Testis (tissue), 2 donors: ENCODE measurements at regions not wholly inside any gene's neighbourhood (a gene's known extent, or its start where the extent isn't known, plus 50 kb on each side); places are given as distances from the start of the nearest gene placed in this dataset.

Experiments
- DNase-seq: peaks from one replicate; pipeline ENCODE4 v3.0.0-alpha.2; 2019
- H3K27ac ChIP-seq, 2 donors: fragments of 200-600 bp; sonication (generic); one replicate each; pipeline ENCODE4 v1.5.1; 2019
- H3K27me3 ChIP-seq: fragments of 200-600 bp; sonication (generic); one replicate; pipeline ENCODE4 v1.5.1; 2019
- H3K36me3 ChIP-seq: fragments of 200-600 bp; sonication (generic); one replicate; pipeline ENCODE4 v1.5.1; 2017; ENCODE audit warnings: low read depth; ENCODE audit errors: missing control alignments
- H3K4me1 ChIP-seq: fragments of 200-600 bp; sonication (generic); one replicate; pipeline ENCODE4 v1.5.1; 2019
- H3K4me3 ChIP-seq, 2 donors: fragments of 200-600 bp; sonication (generic); one replicate each; pipeline ENCODE4 v1.5.1; 2017 to 2019
- H3K9me3 ChIP-seq: fragments of 200-600 bp; sonication (generic); one replicate; pipeline ENCODE4 v1.5.1; 2017
- POLR2A ChIP-seq: fragments of 450-650 bp; IDR thresholded peaks from one replicate; pipeline ENCODE4 v1.6.1; 2017; ENCODE audit warnings: antibody characterized with exemption, mild to moderate bottlenecking, moderate library complexity
- WGBS, 2 donors: methylation state at CpG; one replicate each; pipeline ENCODE4 v1.1.5; 2018; 5-methylcytosine and 5-hydroxymethylcytosine counted together
- intact Hi-C: fragments of 100-400 bp; cut with DNase I; formaldehyde crosslinking; loops from one replicate; pipeline ENCODE4 v1.15.1; 2023; ENCODE audit warnings: low total_unique reads
- TF ChIP-seq, protein P1 (sequence below), 3 experiments: fragments of 450-650 bp in 2 of 3; fragments of 200-600 bp in 1 of 3; sonication (generic) in 1 of 3; IDR thresholded peaks; one replicate each; pipeline ENCODE4 v1.5.1; 2016 to 2019; ENCODE audit warnings: antibody characterized with exemption in 3 of 3, mild to moderate bottlenecking in 2 of 3, moderate library complexity in 1 of 3

DNA sequence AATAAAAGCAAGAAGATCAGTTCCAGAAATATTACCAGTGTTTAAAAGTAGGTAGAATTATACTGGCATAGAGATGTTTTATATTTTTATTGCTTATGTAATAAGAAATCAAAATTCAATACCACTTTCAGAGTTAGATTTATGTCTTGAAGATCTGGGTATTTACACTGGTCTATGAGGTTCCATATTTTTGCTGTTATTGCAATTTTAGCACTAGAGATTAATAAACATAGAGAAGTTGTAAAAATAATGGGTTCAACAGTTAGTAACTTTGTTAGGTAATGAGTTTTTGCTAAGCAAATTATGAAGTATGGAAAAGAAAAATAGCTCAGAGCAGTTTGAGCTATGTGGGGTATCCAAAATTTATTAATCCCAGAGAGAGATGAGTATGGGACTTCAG is 188.1 kb downstream of the SYT10 start:
- H3K36me3 ChIP-seq, result no peaks in the 10 kb centered on the region
- H3K27me3 ChIP-seq, result no peaks in the 10 kb centered on the region
- no peaks in the 10 kb centered on the region for H3K9me3 ChIP-seq
- DNase-seq, result no peak
- H3K4me1 ChIP-seq, result no peaks in the 10 kb centered on the region
- TF ChIP-seq POLR2A, result no peak
- TF ChIP-seq, protein P1, sequence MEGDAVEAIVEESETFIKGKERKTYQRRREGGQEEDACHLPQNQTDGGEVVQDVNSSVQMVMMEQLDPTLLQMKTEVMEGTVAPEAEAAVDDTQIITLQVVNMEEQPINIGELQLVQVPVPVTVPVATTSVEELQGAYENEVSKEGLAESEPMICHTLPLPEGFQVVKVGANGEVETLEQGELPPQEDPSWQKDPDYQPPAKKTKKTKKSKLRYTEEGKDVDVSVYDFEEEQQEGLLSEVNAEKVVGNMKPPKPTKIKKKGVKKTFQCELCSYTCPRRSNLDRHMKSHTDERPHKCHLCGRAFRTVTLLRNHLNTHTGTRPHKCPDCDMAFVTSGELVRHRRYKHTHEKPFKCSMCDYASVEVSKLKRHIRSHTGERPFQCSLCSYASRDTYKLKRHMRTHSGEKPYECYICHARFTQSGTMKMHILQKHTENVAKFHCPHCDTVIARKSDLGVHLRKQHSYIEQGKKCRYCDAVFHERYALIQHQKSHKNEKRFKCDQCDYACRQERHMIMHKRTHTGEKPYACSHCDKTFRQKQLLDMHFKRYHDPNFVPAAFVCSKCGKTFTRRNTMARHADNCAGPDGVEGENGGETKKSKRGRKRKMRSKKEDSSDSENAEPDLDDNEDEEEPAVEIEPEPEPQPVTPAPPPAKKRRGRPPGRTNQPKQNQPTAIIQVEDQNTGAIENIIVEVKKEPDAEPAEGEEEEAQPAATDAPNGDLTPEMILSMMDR (IDR thresholded peaks at IDR 0.05), result no peak
- H3K4me3 ChIP-seq, result no peak overlapping the region
- intact Hi-C loops, result no loop called here
- H3K27ac ChIP-seq, result no peak overlapping the region

DNA sequence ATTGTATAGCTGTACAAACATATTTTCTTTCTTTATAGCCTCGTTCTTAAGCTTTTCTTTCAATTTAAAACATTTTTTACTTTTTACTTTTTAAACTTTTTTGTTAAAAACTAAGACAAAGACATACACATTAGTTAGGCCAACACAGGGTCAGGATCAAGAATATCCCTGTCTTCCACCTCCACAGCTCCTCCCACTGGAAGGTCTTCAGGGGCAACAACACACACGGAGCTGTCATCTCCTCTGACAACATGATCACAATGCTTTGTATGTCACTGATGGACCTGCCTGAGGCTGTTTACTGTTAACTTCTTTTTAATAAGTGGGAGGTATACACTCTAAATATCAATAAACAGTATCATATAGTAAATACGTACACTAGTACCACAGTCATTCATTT is 191.3 kb downstream of the SYT10 start:
- H3K27ac ChIP-seq, result no peak overlapping the region
- intact Hi-C loops, result no loop called here
- no peaks in the 10 kb centered on the region for H3K27me3 ChIP-seq
- no peaks in the 10 kb centered on the region for H3K9me3 ChIP-seq
- WGBS, 2 donors, result 73 to 74% methylated on average over 3 of the region's 3 CpGs
- no peaks in the 10 kb centered on the region for H3K36me3 ChIP-seq
- TF ChIP-seq, protein P1 (IDR thresholded peaks at IDR 0.05), result no peak
- no peak for TF ChIP-seq POLR2A
- H3K4me1 ChIP-seq, result no peaks in the 10 kb centered on the region
- DNase-seq, result no peak
- H3K4me3 ChIP-seq, result no peak overlapping the region

DNA sequence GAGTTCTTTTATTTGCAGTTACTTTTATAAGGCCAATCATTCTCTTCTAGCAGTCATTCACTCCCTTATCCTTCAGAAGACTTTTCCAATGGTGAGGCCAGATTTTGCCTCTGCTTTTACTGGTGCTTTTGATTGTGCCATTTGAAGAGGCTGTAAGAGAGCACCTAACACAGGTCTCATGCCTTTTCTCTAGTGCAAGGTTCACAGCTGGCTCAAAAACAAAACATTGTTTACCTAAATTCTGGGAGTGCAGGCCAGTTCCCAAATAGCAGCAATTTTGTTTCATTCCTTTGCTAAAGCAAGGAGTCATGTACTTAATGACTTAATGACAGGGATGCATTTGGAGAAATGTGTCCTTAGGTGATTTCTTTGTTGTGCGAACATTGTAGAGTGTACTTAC is 192.0 kb downstream of the SYT10 start:
- TF ChIP-seq POLR2A, result no peak
- Histone ChIP-seq H3K27me3 (no peaks in the 10 kb centered on the region), H3K9me3 (no peaks in the 10 kb centered on the region), H3K36me3 (no peaks in the 10 kb centered on the region), H3K4me3 (no peak overlapping the region), H3K4me1 (no peaks in the 10 kb centered on the region), H3K27ac (no peak overlapping the region)
- WGBS, 2 donors, result 91 to 100% methylated on average over 1 of the region's 1 CpG
- DNase-seq, result no peak
- intact Hi-C loops, result no loop called here

DNA sequence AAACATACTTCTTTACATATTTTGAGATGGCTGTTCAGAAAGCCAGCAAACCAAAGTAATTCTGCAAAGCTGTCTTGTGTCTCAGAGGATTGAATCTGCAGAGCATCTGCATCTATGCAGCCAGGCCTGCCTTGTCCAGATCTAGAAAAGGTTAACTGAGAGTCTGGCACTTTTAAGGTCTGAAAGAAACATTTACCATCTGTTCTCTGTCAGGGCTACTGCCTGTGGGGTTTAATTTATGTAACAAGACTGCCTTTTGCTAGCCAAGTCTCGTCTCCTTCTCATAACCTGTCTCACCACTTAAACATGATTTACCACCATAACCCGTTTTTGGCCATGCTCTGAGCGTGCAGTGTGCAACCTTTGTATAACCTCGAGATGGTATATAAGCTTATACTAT is 194.2 kb downstream of the SYT10 start:
- H3K9me3 ChIP-seq, result no peaks in the 10 kb centered on the region
- H3K27me3 ChIP-seq, result no peaks in the 10 kb centered on the region
- DNase-seq, result no peak
- H3K4me3 ChIP-seq, result no peak overlapping the region
- TF ChIP-seq, protein P1 (IDR thresholded peaks at IDR 0.05), result no peak
- no peak for TF ChIP-seq POLR2A
- H3K27ac ChIP-seq, result no peak overlapping the region
- no peaks in the 10 kb centered on the region for H3K36me3 ChIP-seq
- H3K4me1 ChIP-seq, result no peaks in the 10 kb centered on the region
- intact Hi-C loops, result no loop called here
- WGBS, 2 donors, result 26 to 30% methylated on average over 4 of the region's 4 CpGs

DNA sequence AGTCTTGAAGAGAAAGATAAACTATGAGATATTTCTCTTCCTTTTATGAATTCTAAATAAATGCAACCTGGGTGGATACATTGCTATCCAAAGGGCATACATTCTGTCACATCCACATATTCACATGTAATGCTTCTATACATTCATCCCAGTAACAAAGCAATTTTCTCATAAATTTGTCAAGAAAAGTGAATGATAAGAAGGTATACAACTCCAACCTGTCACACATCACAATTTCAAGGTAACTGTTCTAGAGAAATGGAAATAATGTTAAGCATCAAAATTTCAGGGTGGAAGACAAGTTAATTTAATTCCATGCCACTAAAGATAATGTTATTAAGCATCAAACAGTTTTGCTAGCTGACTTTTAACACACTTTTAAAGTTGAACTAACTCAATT is 212.9 kb downstream of the SYT10 start:
- intact Hi-C loops, result no loop called here
- Histone ChIP-seq H3K27me3 (no peaks in the 10 kb centered on the region), H3K9me3 (no peaks in the 10 kb centered on the region), H3K27ac (no peak overlapping the region), H3K4me3 (no peak overlapping the region), H3K4me1 (no peaks in the 10 kb centered on the region), H3K36me3 (no peaks in the 10 kb centered on the region)
- no peak for DNase-seq
- no peak for TF ChIP-seq POLR2A
- TF ChIP-seq, protein P1 (IDR thresholded peaks at IDR 0.05), result no peak
